H1 (cell line): ENCODE measurements at regions not wholly inside any gene's neighbourhood (a gene's known extent, or its start where the extent isn't known, plus 50 kb on each side); places are given as distances from the start of the nearest gene placed in this dataset.

Experiments
- CTCF ChIA-PET: fragments of 300-600 bp; sonication (Branson Sonifier 250); formaldehyde crosslinking; loops from one replicate; lab custom pipeline; 2021; ENCODE audit not compliant: partially characterized antibody; lab: Charles Lee
- POLR2A ChIA-PET: fragments of 300-600 bp; sonication (Branson Sonifier 250); formaldehyde crosslinking; loops from one replicate; lab custom pipeline; 2021; ENCODE audit warnings: inconsistent platforms; ENCODE audit not compliant: partially characterized antibody; lab: Charles Lee
- DNase-seq, 2 experiments: peaks; one replicate each; pipeline versions ENCODE4 v3.0.0 to v3.0.0-alpha.2; 2010 to 2022; ENCODE audit warnings: low spot score in 2 of 2, low read depth in 1 of 2, mixed read lengths in 1 of 2
- FAIRE-seq: peaks from 2 replicates; lab custom pipeline; 2011; peaks lifted over from hg19 to GRCh38; lab: Jason Lieb, UNC
- H2AFZ ChIP-seq: 2 replicates; pipeline ENCODE4 v1.8.1; 2012; ENCODE audit warnings: low read length, inconsistent platforms
- H2AK5ac ChIP-seq: 2 replicates; pipeline ENCODE4 v1.6.1; 2013; ENCODE audit warnings: low read depth, low read length
- H2BK120ac ChIP-seq: replicated peaks from 2 replicates; pipeline ENCODE3; 2013; ENCODE audit warnings: low read depth, low read length, inconsistent platforms
- H2BK12ac ChIP-seq: 2 replicates; pipeline ENCODE4 v1.6.1; 2013; ENCODE audit warnings: low read depth, low read length
- H2BK15ac ChIP-seq: 2 replicates; pipeline ENCODE4 v1.6.1; 2013; ENCODE audit warnings: low read length
- H2BK20ac ChIP-seq: 2 replicates; pipeline ENCODE4 v1.6.1; 2013; ENCODE audit warnings: low read length
- H2BK5ac ChIP-seq: 2 replicates; pipeline ENCODE4 v1.6.1; 2013; ENCODE audit warnings: low read depth, low read length
- H3K14ac ChIP-seq: 2 replicates; pipeline ENCODE4 v1.6.1; 2013; ENCODE audit warnings: inconsistent platforms; ENCODE audit not compliant: insufficient read length
- H3K18ac ChIP-seq: 2 replicates; pipeline ENCODE4 v1.6.1; 2013; ENCODE audit warnings: low read length; ENCODE audit errors: extremely low read depth
- H3K23ac ChIP-seq: 2 replicates; pipeline ENCODE4 v1.6.1; 2013; ENCODE audit warnings: inconsistent platforms; ENCODE audit not compliant: insufficient read length
- H3K23me2 ChIP-seq: 2 replicates; pipeline ENCODE4 v1.6.1; 2013; ENCODE audit warnings: low read depth, low read length
- H3K27ac ChIP-seq: 2 replicates; pipeline ENCODE4 v1.6.1; 2011; ENCODE audit warnings: low read depth, low read length, inconsistent platforms
- H3K27me3 ChIP-seq, 4 experiments: replicated peaks in 1 of 4; 1 replicate in 1 of 4; 2 replicates in 3 of 4; pipeline versions ENCODE4 v1.6.1 to v1.8.1; 2011 to 2013; ENCODE audit warnings: low read length in 3 of 4, mild to moderate bottlenecking in 3 of 4, inconsistent platforms in 2 of 4, mixed read lengths in 2 of 4, moderate library complexity in 1 of 4; ENCODE audit not compliant: control insufficient read depth in 3 of 4, insufficient read depth in 3 of 4; ENCODE audit errors: extremely low read depth in 1 of 4
- H3K36me3 ChIP-seq, 4 experiments: 2 replicates each; pipeline versions ENCODE4 v1.6.1 to v1.8.1; 2011 to 2013; ENCODE audit warnings: mild to moderate bottlenecking in 4 of 4, low read length in 3 of 4, moderate library complexity in 2 of 4, control low read depth in 1 of 4, inconsistent platforms in 1 of 4; ENCODE audit not compliant: insufficient read depth in 4 of 4, control insufficient read depth in 2 of 4
- H3K4ac ChIP-seq: replicated peaks from 2 replicates; pipeline ENCODE3; 2013; ENCODE audit warnings: low read length, low read depth, mixed read lengths, inconsistent platforms; ENCODE audit not compliant: insufficient read length
- H3K4me1 ChIP-seq, 4 experiments: replicated peaks in 1 of 4; 1 replicate in 1 of 4; 2 replicates in 3 of 4; pipeline versions ENCODE4 v1.6.1 to v1.8.1; 2011 to 2013; ENCODE audit warnings: low read length in 3 of 4, inconsistent platforms in 2 of 4, mixed read lengths in 1 of 4; ENCODE audit not compliant: insufficient read depth in 4 of 4, control insufficient read depth in 3 of 4
- H3K4me2 ChIP-seq, 2 experiments: 2 replicates each; pipeline versions ENCODE4 v1.6.1 to v1.8.1; 2011 to 2013; ENCODE audit warnings: low read depth in 2 of 2, low read length in 2 of 2, control low read depth in 1 of 2, inconsistent platforms in 1 of 2, mild to moderate bottlenecking in 1 of 2; ENCODE audit not compliant: insufficient read depth in 1 of 2
- H3K4me3 ChIP-seq, 4 experiments: fragments of 200-600, 300-600 bp in 1 of 4; sonication (generic), shearing (Covaris generic), sonication (Bioruptor Twin) in 1 of 4; 2 replicates each; pipeline versions ENCODE4 v1.5.1 to v1.8.1; 2011 to 2016; ENCODE audit warnings: low read length in 4 of 4, low read depth in 3 of 4, control low read depth in 2 of 4, inconsistent platforms in 2 of 4, mild to moderate bottlenecking in 2 of 4, mixed read lengths in 1 of 4, moderate library complexity in 1 of 4; ENCODE audit not compliant: insufficient read depth in 2 of 4; ENCODE audit errors: extremely low read depth in 1 of 4
- H3K56ac ChIP-seq: replicated peaks from 2 replicates; pipeline ENCODE3; 2013; ENCODE audit warnings: low read depth, mild to moderate bottlenecking, mixed read lengths, low read length, inconsistent platforms; ENCODE audit not compliant: insufficient read length
- H3K79me1 ChIP-seq: 2 replicates; pipeline ENCODE4 v1.6.1; 2013; ENCODE audit warnings: low read depth, low read length, control low read depth
- H3K79me2 ChIP-seq, 2 experiments: 2 replicates each; pipeline versions ENCODE4 v1.6.1 to v1.8.1; 2012 to 2013; ENCODE audit warnings: low read length in 2 of 2, mild to moderate bottlenecking in 2 of 2, inconsistent platforms in 1 of 2; ENCODE audit not compliant: insufficient read depth in 2 of 2, control insufficient read depth in 1 of 2
- H3K9ac ChIP-seq, 4 experiments: replicated peaks in 1 of 4; 1 replicate in 1 of 4; 2 replicates in 3 of 4; pipeline versions ENCODE4 v1.6.1 to v1.8.1; 2011 to 2013; ENCODE audit warnings: low read depth in 3 of 4, low read length in 3 of 4, control low read depth in 2 of 4, mild to moderate bottlenecking in 2 of 4, moderate library complexity in 2 of 4, inconsistent platforms in 1 of 4; ENCODE audit errors: extremely low read depth in 1 of 4
- H3K9me3 ChIP-seq, 2 experiments: 2 replicates each; pipeline versions ENCODE4 v1.6.1 to v1.8.1; 2012 to 2013; ENCODE audit warnings: mild to moderate bottlenecking in 2 of 2, moderate library complexity in 2 of 2, control low read depth in 1 of 2, inconsistent platforms in 1 of 2, low read depth in 1 of 2, low read length in 1 of 2, mixed read lengths in 1 of 2; ENCODE audit not compliant: insufficient read depth in 2 of 2
- H4K20me1 ChIP-seq, 2 experiments: replicated peaks in 1 of 2; 2 replicates each; pipeline versions ENCODE3 to v1.8.1; 2011 to 2013; ENCODE audit warnings: inconsistent platforms in 2 of 2, low read length in 2 of 2, mild to moderate bottlenecking in 1 of 2; ENCODE audit not compliant: insufficient read depth in 2 of 2, control insufficient read depth in 1 of 2
- H4K5ac ChIP-seq: 2 replicates; pipeline ENCODE4 v1.6.1; 2013; ENCODE audit warnings: low read length, low read depth, mixed read lengths, inconsistent platforms; ENCODE audit not compliant: insufficient read length
- H4K8ac ChIP-seq: 2 replicates; pipeline ENCODE4 v1.8.0; 2013; ENCODE audit warnings: mild to moderate bottlenecking, moderate library complexity, low read length, inconsistent platforms; ENCODE audit not compliant: insufficient read depth; ENCODE audit errors: extremely low read depth
- H4K91ac ChIP-seq: replicated peaks from 2 replicates; pipeline ENCODE3; 2013; ENCODE audit warnings: low read length, mixed read lengths, inconsistent platforms; ENCODE audit not compliant: insufficient read length
- ASH2L ChIP-seq: fragments of 200-600, 300-600 bp; sonication (generic); IDR thresholded peaks from one replicate; pipeline ENCODE4 v1.7.1; 2017; ENCODE audit warnings: low read length
- ATF2 ChIP-seq: IDR thresholded peaks from 2 replicates; pipeline ENCODE4 v1.6.1; 2012; ENCODE audit warnings: low read length, inconsistent platforms
- ATF3 ChIP-seq: IDR thresholded peaks from 2 replicates; pipeline ENCODE4 v1.6.1; 2011; ENCODE audit warnings: low read depth, mild to moderate bottlenecking, low read length; ENCODE audit not compliant: insufficient read depth
- CTBP2 ChIP-seq: IDR thresholded peaks from 2 replicates; pipeline ENCODE4 v1.7.0; 2011; ENCODE audit warnings: borderline replicate concordance, mild to moderate bottlenecking, moderate library complexity, mixed read lengths, low read length; ENCODE audit not compliant: insufficient read depth, insufficient read length
- FOSL1 ChIP-seq: IDR thresholded peaks from 2 replicates; pipeline ENCODE4 v1.6.1; 2011; ENCODE audit warnings: mild to moderate bottlenecking, low read depth, low read length, moderate library complexity; ENCODE audit not compliant: insufficient read depth
- MAX ChIP-seq: IDR thresholded peaks from 2 replicates; pipeline ENCODE4 v1.6.1; 2012; ENCODE audit warnings: inconsistent platforms
- NRF1 ChIP-seq: IDR thresholded peaks from 2 replicates; pipeline ENCODE4 v1.6.1; 2011; ENCODE audit warnings: mild to moderate bottlenecking, low read depth, low read length, improper control_type of control experiment
- PHF8 ChIP-seq: fragments of 200-600 bp; sonication (generic); conservative IDR thresholded peaks from 2 replicates; pipeline ENCODE4 v1.7.1; 2012; ENCODE audit warnings: low read depth, mild to moderate bottlenecking, inconsistent platforms, low read length, moderate library complexity
- POLR2A ChIP-seq, 2 experiments: IDR thresholded peaks; 1 replicate in 1 of 2; 2 replicates in 1 of 2; pipeline ENCODE4 v1.6.1; 2011; ENCODE audit warnings: low read depth in 2 of 2, low read length in 2 of 2, mild to moderate bottlenecking in 2 of 2; ENCODE audit errors: control extremely low read depth in 1 of 2
- TAF7 ChIP-seq: optimal IDR thresholded peaks from 2 replicates; pipeline ENCODE3; 2011; ENCODE audit warnings: low read depth, mild to moderate bottlenecking, inconsistent platforms, low read length, moderate library complexity, borderline replicate concordance
- USF2 ChIP-seq: IDR thresholded peaks from 2 replicates; pipeline ENCODE4 v1.6.1; 2011; ENCODE audit warnings: low read length, improper control_type of control experiment
- WGBS, 2 experiments: shearing (Covaris generic) in 1 of 2; methylation state at CpG; one replicate each; pipeline versions ENCODE4 v1.1.6 to v1.1.7; 2013 to 2015; ENCODE audit warnings: low lambda C conversion rate in 2 of 2, mixed read lengths in 2 of 2, inconsistent platforms in 1 of 2, low coverage in 1 of 2, missing lambda C conversion rate in 1 of 2; ENCODE audit not compliant: insufficient replicate concordance in 2 of 2, insufficient coverage in 1 of 2, insufficient read length in 1 of 2; ENCODE audit errors: extremely low coverage in 1 of 2, missing lambda C conversion rate in 1 of 2; 5-methylcytosine and 5-hydroxymethylcytosine counted together

- 100% methylated on average over 1 of the region's 1 CpG; no CpG with 5 or more reads in 1 of the 2 experiments for WGBS, 2 experiments
- Histone ChIP-seq H3K56ac (no peak overlapping the region), H2BK5ac (no peak overlapping the region), H2AK5ac (no peak overlapping the region), H3K4me2 (no peak overlapping the region), H3K4me1 (no peaks in the 10 kb centered on the region), H3K27ac (no peak overlapping the region), H3K4ac (no peak overlapping the region), H4K5ac (no peak overlapping the region), H2BK20ac (no peak overlapping the region), H3K79me1 (no peaks in the 10 kb centered on the region), H3K9me3 (no peaks in the 10 kb centered on the region), H4K91ac (no peak overlapping the region), H3K27me3 (no peaks in the 10 kb centered on the region), H3K23ac (no peak overlapping the region), H2BK15ac (no peak overlapping the region), H3K36me3 (no peaks in the 10 kb centered on the region), H3K14ac (no peak overlapping the region), H2BK12ac (no peak overlapping the region), H2BK120ac (no peak overlapping the region), H4K8ac (no peak overlapping the region), H4K20me1 (no peaks in the 10 kb centered on the region), H3K79me2 (no peaks in the 10 kb centered on the region), H3K4me3 (no peak overlapping the region), H3K23me2 (peaks cover 3% of the 10 kb centered on the region; the same call in 1 of the 2 replicates), H3K9ac (no peak overlapping the region), H3K18ac (no peak overlapping the region), H2AFZ (no peak overlapping the region)
- ChIA-PET CTCF (interaction anchor here (1.0 to 2.9 kb wide), 3 partner anchors 15 to 54 kb away, joined by 3 to 14 read pairs (median 5); no protein-coding TSS in a partner anchor), POLR2A (no interaction called here)
- FAIRE-seq = no peak
- no peak for DNase-seq
- no peak for TF ChIP-seq NRF1
- no peak for TF ChIP-seq TAF7
- no peak for TF ChIP-seq ASH2L
- no peak for TF ChIP-seq ATF2
- no peak for TF ChIP-seq ATF3
- no peak for TF ChIP-seq USF2
- no peak for TF ChIP-seq PHF8
- no peak for TF ChIP-seq FOSL1
- TF ChIP-seq POLR2A (IDR thresholded peaks at IDR 0.05; ENCODE audit: control extremely low read depth in 1 of 2, low read depth in 2 of 2, low read length in 2 of 2) = no peak
- no peak for TF ChIP-seq MAX
- no peak for TF ChIP-seq CTBP2
Observed at GRCh38 chr4:20367446-20367845, 115.7 kb downstream of the SLIT2 start.
